ENCODE measurements at regions not wholly inside any gene's neighbourhood (a gene's known extent, or its start where the extent isn't known, plus 50 kb on each side); places are given as distances from the start of the nearest gene placed in this dataset.

- TF ChIP-seq, protein P1, sequence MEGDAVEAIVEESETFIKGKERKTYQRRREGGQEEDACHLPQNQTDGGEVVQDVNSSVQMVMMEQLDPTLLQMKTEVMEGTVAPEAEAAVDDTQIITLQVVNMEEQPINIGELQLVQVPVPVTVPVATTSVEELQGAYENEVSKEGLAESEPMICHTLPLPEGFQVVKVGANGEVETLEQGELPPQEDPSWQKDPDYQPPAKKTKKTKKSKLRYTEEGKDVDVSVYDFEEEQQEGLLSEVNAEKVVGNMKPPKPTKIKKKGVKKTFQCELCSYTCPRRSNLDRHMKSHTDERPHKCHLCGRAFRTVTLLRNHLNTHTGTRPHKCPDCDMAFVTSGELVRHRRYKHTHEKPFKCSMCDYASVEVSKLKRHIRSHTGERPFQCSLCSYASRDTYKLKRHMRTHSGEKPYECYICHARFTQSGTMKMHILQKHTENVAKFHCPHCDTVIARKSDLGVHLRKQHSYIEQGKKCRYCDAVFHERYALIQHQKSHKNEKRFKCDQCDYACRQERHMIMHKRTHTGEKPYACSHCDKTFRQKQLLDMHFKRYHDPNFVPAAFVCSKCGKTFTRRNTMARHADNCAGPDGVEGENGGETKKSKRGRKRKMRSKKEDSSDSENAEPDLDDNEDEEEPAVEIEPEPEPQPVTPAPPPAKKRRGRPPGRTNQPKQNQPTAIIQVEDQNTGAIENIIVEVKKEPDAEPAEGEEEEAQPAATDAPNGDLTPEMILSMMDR (IDR thresholded peaks at IDR 0.05 in 8 of 11, conservative IDR thresholded peaks at IDR 0.05 in 3 of 11): no peak
- TF ChIP-seq POLR2A (IDR thresholded peaks at IDR 0.05) (no peak), POLR2AphosphoS5 (IDR thresholded peaks at IDR 0.05) (no peak)
Measured at GRCh38 chr11:129543515-129544290, 168.1 kb downstream of the BARX2 start.

All from spleen (tissue), 7 donors.